WTC11 (cell line): ENCODE measurements at regions not wholly inside any gene's neighbourhood (a gene's known extent, or its start where the extent isn't known, plus 50 kb on each side); places are given as distances from the start of the nearest gene placed in this dataset.
A peak's percentile ranks its signal among the peaks of the same experiment; 100 is the strongest.

Experiments used
- ATAC-seq: fragments of 200-7000 bp; cut with Tn5 transposase; 2 replicates; pipeline ENCODE4 v1.10.0; 2021; ENCODE audit warnings: mild to moderate bottlenecking, moderate library complexity
- CTCF ChIA-PET: fragments of 300-600 bp; sonication (Branson Sonifier 250); formaldehyde crosslinking; loops from one replicate; lab custom pipeline; 2021; ENCODE audit warnings: antibody characterized with exemption; lab: Charles Lee
- POLR2A ChIA-PET: fragments of 350-600 bp; sonication (Branson Sonifier 250); formaldehyde crosslinking; loops from one replicate; lab custom pipeline; 2021; ENCODE audit warnings: antibody characterized with exemption; lab: Charles Lee
- DNase-seq: peaks from one replicate; pipeline ENCODE4 v3.0.0; 2021; ENCODE audit warnings: low spot score
- H3K27ac Mint-ChIP-seq: 2 replicates; pipeline ENCODE4 v1.8.0; 2021; ENCODE audit warnings: mixed read lengths
- H3K27me3 Mint-ChIP-seq: 2 replicates; pipeline ENCODE4 v1.8.0; 2021; ENCODE audit warnings: low read depth, mild to moderate bottlenecking, moderate library complexity, mixed read lengths
- H3K36me3 Mint-ChIP-seq: 2 replicates; pipeline ENCODE4 v1.8.0; 2021; ENCODE audit warnings: mixed read lengths
- H3K4me1 Mint-ChIP-seq: 2 replicates; pipeline ENCODE4 v1.8.0; 2022; ENCODE audit warnings: mixed read lengths
- H3K4me3 Mint-ChIP-seq: 2 replicates; pipeline ENCODE4 v1.8.0; 2021; ENCODE audit warnings: mild to moderate bottlenecking, moderate library complexity, mixed read lengths
- H3K9me3 Mint-ChIP-seq: 2 replicates; pipeline ENCODE4 v1.8.0; 2021; ENCODE audit warnings: mixed read lengths
- ATF1 ChIP-seq: sonication (generic); formaldehyde crosslinking; IDR thresholded peaks from 2 replicates; pipeline ENCODE4 v1.8.1; 2023; ENCODE audit warnings: mild to moderate bottlenecking, moderate library complexity, missing genetic modification reagents
- FOXP1 ChIP-seq: sonication (generic); formaldehyde crosslinking; IDR thresholded peaks from 2 replicates; pipeline ENCODE4 v1.8.0; 2022; ENCODE audit warnings: missing genetic modification reagents, mild to moderate bottlenecking, moderate library complexity, borderline replicate concordance
- FOXP4 ChIP-seq: sonication (generic); formaldehyde crosslinking; IDR thresholded peaks from 2 replicates; pipeline ENCODE4 v1.8.0; 2022; ENCODE audit warnings: mild to moderate bottlenecking, missing genetic modification reagents
- JUN ChIP-seq: sonication (generic); formaldehyde crosslinking; IDR thresholded peaks from 2 replicates; pipeline ENCODE4 v1.8.0; 2023; ENCODE audit warnings: mild to moderate bottlenecking, missing genetic modification reagents
- NFATC4 ChIP-seq: fragments of 250-450 bp; sonication (Bioruptor Pico); IDR thresholded peaks from 2 replicates; pipeline ENCODE4 v1.9.0; 2021; ENCODE audit warnings: mild to moderate bottlenecking
- NFE2L1 ChIP-seq: sonication (generic); formaldehyde crosslinking; IDR thresholded peaks from 2 replicates; pipeline ENCODE4 v1.8.1; 2023; ENCODE audit warnings: missing genetic modification reagents
- NR2C2 ChIP-seq: sonication (generic); formaldehyde crosslinking; IDR thresholded peaks from 2 replicates; pipeline ENCODE4 v1.8.0; 2022; ENCODE audit warnings: mild to moderate bottlenecking, missing genetic modification reagents
- PREB ChIP-seq: sonication (generic); formaldehyde crosslinking; IDR thresholded peaks from 2 replicates; pipeline ENCODE4 v1.8.1; 2022; ENCODE audit warnings: mild to moderate bottlenecking, missing genetic modification reagents, moderate library complexity, borderline replicate concordance
- SMAD4 ChIP-seq: sonication (generic); formaldehyde crosslinking; IDR thresholded peaks from 2 replicates; pipeline ENCODE4 v1.8.0; 2022; ENCODE audit warnings: mild to moderate bottlenecking, missing genetic modification reagents
- SP1 ChIP-seq: sonication (generic); formaldehyde crosslinking; conservative IDR thresholded peaks from 2 replicates; pipeline ENCODE4 v1.8.1; 2022; ENCODE audit warnings: missing genetic modification reagents
- TCF7 ChIP-seq: sonication (generic); formaldehyde crosslinking; IDR thresholded peaks from 2 replicates; pipeline ENCODE4 v1.8.0; 2022; ENCODE audit warnings: mild to moderate bottlenecking, low read depth, missing genetic modification reagents, moderate library complexity
- ZNF219 ChIP-seq: sonication (generic); formaldehyde crosslinking; IDR thresholded peaks from 2 replicates; pipeline ENCODE4 v1.8.0; 2023; ENCODE audit warnings: missing genetic modification reagents, mild to moderate bottlenecking, borderline replicate concordance
- ZNF425 ChIP-seq: fragments of 250-450 bp; sonication (Bioruptor Pico); conservative IDR thresholded peaks from 2 replicates; pipeline ENCODE4 v1.9.0; 2021; ENCODE audit warnings: mild to moderate bottlenecking
- TF ChIP-seq, protein P1 (sequence below): fragments of 250-450 bp; sonication (Bioruptor Pico); IDR thresholded peaks from 2 replicates; pipeline ENCODE4 v1.9.0; 2021; ENCODE audit warnings: mild to moderate bottlenecking, borderline replicate concordance
- TF ChIP-seq, protein P2 (sequence below): sonication (generic); formaldehyde crosslinking; IDR thresholded peaks from 2 replicates; pipeline ENCODE4 v1.8.1; 2023; ENCODE audit warnings: mild to moderate bottlenecking, missing genetic modification reagents, borderline replicate concordance
- TF ChIP-seq, protein P3 (sequence below): sonication (generic); formaldehyde crosslinking; IDR thresholded peaks from 2 replicates; pipeline ENCODE4 v1.8.1; 2023; ENCODE audit warnings: mild to moderate bottlenecking, missing genetic modification reagents, moderate library complexity
- TF ChIP-seq, protein P4 (sequence below): sonication (generic); formaldehyde crosslinking; IDR thresholded peaks from 2 replicates; pipeline ENCODE4 v1.8.1; 2022; ENCODE audit warnings: mild to moderate bottlenecking, moderate library complexity, missing genetic modification reagents
- TF ChIP-seq, protein P5 (sequence below): sonication (generic); formaldehyde crosslinking; IDR thresholded peaks from 2 replicates; pipeline ENCODE4 v1.8.0; 2023; ENCODE audit warnings: mild to moderate bottlenecking, missing genetic modification reagents

GRCh38 chr3:146382386-146382785 lies 87.0 kb downstream of the PLSCR2 start:
- POLR2A ChIA-PET: no interaction called here
- H3K9me3 Mint-ChIP-seq: peaks cover 7% of the 10 kb centered on the region; the same call in 1 of the 2 replicates
- ATAC-seq: peak; percentile 76

More at GRCh38 chr3:146382386-146382785, 87.0 kb downstream of the PLSCR2 start:
- CTCF ChIA-PET: interaction anchor here (0.5 to 3.0 kb wide), 7 partner anchors 55 to 279 kb away, joined by 3 to 20 read pairs (median 3); no protein-coding TSS in a partner anchor
- TF ChIP-seq, protein P1, sequence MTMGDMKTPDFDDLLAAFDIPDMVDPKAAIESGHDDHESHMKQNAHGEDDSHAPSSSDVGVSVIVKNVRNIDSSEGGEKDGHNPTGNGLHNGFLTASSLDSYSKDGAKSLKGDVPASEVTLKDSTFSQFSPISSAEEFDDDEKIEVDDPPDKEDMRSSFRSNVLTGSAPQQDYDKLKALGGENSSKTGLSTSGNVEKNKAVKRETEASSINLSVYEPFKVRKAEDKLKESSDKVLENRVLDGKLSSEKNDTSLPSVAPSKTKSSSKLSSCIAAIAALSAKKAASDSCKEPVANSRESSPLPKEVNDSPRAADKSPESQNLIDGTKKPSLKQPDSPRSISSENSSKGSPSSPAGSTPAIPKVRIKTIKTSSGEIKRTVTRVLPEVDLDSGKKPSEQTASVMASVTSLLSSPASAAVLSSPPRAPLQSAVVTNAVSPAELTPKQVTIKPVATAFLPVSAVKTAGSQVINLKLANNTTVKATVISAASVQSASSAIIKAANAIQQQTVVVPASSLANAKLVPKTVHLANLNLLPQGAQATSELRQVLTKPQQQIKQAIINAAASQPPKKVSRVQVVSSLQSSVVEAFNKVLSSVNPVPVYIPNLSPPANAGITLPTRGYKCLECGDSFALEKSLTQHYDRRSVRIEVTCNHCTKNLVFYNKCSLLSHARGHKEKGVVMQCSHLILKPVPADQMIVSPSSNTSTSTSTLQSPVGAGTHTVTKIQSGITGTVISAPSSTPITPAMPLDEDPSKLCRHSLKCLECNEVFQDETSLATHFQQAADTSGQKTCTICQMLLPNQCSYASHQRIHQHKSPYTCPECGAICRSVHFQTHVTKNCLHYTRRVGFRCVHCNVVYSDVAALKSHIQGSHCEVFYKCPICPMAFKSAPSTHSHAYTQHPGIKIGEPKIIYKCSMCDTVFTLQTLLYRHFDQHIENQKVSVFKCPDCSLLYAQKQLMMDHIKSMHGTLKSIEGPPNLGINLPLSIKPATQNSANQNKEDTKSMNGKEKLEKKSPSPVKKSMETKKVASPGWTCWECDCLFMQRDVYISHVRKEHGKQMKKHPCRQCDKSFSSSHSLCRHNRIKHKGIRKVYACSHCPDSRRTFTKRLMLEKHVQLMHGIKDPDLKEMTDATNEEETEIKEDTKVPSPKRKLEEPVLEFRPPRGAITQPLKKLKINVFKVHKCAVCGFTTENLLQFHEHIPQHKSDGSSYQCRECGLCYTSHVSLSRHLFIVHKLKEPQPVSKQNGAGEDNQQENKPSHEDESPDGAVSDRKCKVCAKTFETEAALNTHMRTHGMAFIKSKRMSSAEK (CRISPR knock-in tag): no peak
- no peak for TF ChIP-seq TCF7 (CRISPR knock-in tag)
- TF ChIP-seq, protein P2, sequence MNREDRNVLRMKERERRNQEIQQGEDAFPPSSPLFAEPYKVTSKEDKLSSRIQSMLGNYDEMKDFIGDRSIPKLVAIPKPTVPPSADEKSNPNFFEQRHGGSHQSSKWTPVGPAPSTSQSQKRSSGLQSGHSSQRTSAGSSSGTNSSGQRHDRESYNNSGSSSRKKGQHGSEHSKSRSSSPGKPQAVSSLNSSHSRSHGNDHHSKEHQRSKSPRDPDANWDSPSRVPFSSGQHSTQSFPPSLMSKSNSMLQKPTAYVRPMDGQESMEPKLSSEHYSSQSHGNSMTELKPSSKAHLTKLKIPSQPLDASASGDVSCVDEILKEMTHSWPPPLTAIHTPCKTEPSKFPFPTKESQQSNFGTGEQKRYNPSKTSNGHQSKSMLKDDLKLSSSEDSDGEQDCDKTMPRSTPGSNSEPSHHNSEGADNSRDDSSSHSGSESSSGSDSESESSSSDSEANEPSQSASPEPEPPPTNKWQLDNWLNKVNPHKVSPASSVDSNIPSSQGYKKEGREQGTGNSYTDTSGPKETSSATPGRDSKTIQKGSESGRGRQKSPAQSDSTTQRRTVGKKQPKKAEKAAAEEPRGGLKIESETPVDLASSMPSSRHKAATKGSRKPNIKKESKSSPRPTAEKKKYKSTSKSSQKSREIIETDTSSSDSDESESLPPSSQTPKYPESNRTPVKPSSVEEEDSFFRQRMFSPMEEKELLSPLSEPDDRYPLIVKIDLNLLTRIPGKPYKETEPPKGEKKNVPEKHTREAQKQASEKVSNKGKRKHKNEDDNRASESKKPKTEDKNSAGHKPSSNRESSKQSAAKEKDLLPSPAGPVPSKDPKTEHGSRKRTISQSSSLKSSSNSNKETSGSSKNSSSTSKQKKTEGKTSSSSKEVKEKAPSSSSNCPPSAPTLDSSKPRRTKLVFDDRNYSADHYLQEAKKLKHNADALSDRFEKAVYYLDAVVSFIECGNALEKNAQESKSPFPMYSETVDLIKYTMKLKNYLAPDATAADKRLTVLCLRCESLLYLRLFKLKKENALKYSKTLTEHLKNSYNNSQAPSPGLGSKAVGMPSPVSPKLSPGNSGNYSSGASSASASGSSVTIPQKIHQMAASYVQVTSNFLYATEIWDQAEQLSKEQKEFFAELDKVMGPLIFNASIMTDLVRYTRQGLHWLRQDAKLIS: no peak
- TF ChIP-seq NFE2L1 (CRISPR knock-in tag): no peak
- no peak for TF ChIP-seq ATF1 (CRISPR knock-in tag)
- no peak for TF ChIP-seq FOXP4
- TF ChIP-seq, protein P3, sequence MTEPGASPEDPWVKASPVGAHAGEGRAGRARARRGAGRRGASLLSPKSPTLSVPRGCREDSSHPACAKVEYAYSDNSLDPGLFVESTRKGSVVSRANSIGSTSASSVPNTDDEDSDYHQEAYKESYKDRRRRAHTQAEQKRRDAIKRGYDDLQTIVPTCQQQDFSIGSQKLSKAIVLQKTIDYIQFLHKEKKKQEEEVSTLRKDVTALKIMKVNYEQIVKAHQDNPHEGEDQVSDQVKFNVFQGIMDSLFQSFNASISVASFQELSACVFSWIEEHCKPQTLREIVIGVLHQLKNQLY (CRISPR knock-in tag): no peak
- TF ChIP-seq SP1 (CRISPR knock-in tag): no peak
- TF ChIP-seq ZNF425: no peak
- TF ChIP-seq, protein P4, sequence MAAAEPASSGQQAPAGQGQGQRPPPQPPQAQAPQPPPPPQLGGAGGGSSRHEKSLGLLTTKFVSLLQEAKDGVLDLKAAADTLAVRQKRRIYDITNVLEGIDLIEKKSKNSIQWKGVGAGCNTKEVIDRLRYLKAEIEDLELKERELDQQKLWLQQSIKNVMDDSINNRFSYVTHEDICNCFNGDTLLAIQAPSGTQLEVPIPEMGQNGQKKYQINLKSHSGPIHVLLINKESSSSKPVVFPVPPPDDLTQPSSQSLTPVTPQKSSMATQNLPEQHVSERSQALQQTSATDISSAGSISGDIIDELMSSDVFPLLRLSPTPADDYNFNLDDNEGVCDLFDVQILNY: no peak
- TF ChIP-seq FOXP1: no peak
- TF ChIP-seq JUN (CRISPR knock-in tag): no peak
- TF ChIP-seq ZNF219 (CRISPR knock-in tag): no peak
- no peak for TF ChIP-seq NFATC4 (CRISPR knock-in tag)
- TF ChIP-seq, protein P5, sequence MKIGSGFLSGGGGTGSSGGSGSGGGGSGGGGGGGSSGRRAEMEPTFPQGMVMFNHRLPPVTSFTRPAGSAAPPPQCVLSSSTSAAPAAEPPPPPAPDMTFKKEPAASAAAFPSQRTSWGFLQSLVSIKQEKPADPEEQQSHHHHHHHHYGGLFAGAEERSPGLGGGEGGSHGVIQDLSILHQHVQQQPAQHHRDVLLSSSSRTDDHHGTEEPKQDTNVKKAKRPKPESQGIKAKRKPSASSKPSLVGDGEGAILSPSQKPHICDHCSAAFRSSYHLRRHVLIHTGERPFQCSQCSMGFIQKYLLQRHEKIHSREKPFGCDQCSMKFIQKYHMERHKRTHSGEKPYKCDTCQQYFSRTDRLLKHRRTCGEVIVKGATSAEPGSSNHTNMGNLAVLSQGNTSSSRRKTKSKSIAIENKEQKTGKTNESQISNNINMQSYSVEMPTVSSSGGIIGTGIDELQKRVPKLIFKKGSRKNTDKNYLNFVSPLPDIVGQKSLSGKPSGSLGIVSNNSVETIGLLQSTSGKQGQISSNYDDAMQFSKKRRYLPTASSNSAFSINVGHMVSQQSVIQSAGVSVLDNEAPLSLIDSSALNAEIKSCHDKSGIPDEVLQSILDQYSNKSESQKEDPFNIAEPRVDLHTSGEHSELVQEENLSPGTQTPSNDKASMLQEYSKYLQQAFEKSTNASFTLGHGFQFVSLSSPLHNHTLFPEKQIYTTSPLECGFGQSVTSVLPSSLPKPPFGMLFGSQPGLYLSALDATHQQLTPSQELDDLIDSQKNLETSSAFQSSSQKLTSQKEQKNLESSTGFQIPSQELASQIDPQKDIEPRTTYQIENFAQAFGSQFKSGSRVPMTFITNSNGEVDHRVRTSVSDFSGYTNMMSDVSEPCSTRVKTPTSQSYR (CRISPR knock-in tag): no peak
- TF ChIP-seq PREB (CRISPR knock-in tag): no peak
- TF ChIP-seq NR2C2 (CRISPR knock-in tag): no peak
- TF ChIP-seq SMAD4 (CRISPR knock-in tag): no peak
- no peak overlapping the region for H3K27ac Mint-ChIP-seq
- peak; percentile 20 for DNase-seq
- peaks cover 17% of the 10 kb centered on the region for H3K4me1 Mint-ChIP-seq
- H3K27me3 Mint-ChIP-seq: no peaks in the 10 kb centered on the region
- H3K4me3 Mint-ChIP-seq: no peak overlapping the region
- H3K36me3 Mint-ChIP-seq: no peaks in the 10 kb centered on the region
